DMS114 treated with DMSO at 0.1 percent for 48 hours (cell line): ENCODE measurements at regions not wholly inside any gene's neighbourhood (a gene's known extent, or its start where the extent isn't known, plus 50 kb on each side); places are given as distances from the start of the nearest gene placed in this dataset.

Experiments used
- DNase-seq: peaks from one replicate; lab custom pipeline; 2025; ENCODE audit not compliant: unreplicated experiment; lab: John Stamatoyannopoulos, UW

DNA sequence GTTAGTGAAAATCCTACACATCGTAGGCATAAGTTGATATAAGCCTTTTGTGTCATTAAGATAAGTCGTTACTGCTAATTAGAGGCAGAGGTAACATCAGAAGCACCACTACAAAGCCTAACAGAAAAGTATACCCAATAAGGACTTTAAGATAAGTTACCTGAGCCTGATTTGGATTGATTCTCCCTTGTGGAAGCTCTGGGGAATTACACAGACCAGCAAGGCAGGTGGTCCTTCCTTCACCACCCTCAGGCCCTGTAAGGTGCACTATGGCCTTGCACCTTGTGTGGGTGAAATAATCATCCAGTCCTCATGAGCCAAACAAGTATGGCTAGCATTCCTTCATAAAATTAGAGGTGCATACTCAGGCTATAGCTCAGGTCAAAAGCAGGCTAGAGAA, 166.7 kb upstream of the CHRM3 start:
- no peak for DNase-seq

DNA sequence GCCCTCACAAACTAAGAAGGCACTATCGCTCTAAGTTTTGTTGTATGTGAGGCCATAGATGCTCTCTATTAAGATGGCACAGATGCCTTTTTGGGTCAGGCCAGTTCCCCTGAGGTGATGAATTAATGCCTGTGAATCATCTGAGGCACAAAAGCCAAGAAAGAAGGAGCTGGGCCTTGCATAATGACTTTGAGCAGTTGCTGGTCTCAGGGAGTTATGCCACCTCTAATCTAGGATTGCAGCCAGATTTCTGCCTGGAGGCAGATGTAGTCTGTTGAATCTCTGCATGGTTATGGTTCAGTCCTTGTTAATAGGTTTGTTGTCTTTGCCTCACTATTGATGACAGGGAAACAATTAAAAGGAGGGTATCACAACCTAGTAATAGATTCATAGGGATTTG, 168.1 kb upstream of the CHRM3 start:
- DNase-seq: no peak

DNA sequence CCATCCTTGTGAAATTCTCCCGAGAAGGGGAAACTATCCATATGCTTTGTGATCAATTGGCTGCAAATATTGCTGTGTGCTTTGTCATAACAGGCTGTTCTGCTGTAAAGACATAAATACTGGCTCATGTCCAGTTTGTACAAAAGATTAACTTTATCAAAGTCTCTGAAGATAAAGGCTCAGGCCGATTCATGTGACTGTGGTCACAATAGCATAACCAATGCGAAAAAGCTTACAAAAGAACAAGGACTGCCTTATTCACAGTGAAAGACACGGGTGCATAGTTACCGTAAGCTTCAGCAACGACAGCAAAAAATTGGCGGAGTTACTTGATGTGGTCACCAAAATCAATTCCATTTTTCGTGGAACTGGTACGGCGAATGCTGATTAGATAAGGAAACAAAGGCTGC, 173.6 kb upstream of the CHRM3 start:
- DNase-seq: no peak

DNA sequence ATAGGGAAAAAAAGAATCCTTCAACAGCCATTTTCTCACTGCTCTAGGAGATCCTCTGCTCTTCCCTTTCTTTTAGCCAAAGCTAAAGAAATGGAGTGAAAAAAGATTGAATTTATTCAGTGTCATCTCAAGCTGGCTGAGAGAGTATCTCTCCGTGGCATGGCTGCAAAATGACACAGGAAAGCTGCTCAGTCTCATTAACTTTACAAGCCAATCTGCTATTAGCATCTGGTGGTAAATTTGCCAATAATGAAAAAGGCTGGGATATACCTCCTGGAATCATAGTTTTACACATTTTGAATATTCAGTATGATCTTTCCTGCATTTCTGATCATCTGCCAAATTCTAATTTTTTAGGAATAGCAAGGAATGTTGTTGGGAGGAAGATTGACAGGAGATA, 176.8 kb upstream of the CHRM3 start:
- DNase-seq: no peak

DNA sequence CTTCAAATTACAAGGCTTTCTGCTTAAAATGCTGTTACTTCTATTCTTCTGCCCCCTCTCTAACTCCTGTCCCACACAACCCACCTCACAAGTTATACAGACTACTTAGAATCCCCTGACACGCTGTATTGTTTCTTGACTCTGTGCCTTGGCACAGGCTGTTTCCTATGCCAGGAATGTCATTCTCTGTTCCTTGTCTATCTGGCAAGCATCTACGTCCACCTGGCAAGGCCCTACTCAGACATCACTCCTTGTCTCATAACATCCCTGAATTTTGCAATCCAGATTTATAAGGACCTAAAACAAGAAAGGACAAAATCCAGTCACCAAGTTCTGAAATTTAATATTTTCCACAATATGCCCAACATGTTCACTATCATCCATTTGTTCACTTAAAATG, 182.0 kb upstream of the CHRM3 start:
- DNase-seq: no peak

DNA sequence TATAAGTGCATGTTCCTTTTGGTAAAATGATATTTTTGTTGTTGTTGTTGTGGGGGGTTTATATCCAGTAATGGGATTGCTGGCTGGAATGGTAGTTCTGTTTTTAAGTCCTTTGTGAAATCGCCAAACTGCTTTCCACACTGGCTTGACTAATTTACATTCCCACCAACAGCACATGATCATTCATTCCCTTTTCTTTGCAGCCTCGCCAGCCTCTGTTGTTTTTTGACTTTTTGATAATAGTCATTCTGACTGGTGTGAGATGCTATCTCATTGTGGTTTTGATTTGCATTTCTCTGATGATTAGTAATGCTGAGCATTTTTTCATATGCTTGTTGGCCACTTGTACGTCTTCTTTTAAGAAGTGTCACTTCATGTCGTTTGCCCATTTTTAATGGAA, 188.5 kb upstream of the CHRM3 start:
- DNase-seq: no peak

DNA sequence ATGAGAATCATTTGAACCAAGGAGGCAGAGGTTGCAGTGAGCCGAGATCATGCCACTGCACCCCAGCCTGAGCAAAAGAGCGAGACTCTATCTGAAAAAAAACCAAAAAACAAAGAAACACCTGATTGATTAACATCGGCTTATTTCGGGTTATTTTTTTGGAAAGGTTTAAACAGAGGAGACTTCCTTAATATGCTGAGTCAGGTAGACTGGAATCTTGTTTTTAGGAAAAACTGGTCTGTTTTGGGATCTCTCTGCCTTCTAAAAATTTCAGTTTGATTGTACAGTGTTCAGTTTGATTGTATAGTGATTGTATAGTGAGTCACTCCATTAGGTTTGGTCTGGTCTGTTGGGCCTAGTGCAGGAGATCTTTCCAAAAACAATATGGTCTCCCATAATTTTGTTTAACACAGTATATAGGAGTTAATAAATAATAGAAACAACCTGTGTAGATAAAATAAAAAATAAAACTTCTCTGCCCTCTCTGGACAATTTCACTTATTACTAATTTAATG, 196.3 kb upstream of the CHRM3 start:
- DNase-seq: no peak

DNA sequence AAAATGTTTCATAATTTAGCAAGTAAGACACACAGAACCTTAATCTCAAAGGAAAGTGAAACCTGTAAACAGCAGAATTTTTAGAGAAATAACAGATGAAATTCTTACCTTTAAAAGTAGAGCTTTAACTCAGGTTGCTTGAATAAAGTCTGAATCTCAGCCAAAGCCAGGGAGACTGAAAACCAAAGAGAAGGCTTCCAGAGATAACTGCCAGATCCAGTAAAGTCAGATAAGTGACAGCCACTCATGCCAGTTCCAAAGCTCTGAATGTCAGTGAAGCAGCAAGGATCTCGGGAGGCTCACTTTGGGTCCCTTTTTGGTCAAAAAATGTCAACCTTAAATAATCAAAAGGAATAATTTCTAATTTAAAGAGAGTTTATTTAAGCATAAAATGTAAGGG, 199.9 kb upstream of the CHRM3 start:
- no peak for DNase-seq

DNA sequence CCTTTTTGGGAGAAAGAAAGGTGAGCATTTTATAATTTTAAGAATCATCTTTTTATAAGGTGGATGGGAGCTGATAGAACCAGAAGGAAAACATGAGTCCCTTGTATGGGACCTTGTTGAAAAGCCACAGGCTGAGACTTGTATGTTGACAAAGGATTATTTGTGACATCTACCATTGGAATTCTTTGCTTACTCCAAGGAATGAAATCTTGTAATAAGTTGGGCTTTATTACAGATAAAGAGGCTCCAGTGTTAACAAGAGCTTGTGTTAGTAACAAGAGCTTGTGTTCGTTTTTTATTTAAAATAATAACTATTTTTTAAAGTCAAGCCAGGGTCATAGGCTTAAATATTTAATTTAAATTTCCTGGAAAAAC, 201.1 kb upstream of the CHRM3 start:
- DNase-seq: no peak

DNA sequence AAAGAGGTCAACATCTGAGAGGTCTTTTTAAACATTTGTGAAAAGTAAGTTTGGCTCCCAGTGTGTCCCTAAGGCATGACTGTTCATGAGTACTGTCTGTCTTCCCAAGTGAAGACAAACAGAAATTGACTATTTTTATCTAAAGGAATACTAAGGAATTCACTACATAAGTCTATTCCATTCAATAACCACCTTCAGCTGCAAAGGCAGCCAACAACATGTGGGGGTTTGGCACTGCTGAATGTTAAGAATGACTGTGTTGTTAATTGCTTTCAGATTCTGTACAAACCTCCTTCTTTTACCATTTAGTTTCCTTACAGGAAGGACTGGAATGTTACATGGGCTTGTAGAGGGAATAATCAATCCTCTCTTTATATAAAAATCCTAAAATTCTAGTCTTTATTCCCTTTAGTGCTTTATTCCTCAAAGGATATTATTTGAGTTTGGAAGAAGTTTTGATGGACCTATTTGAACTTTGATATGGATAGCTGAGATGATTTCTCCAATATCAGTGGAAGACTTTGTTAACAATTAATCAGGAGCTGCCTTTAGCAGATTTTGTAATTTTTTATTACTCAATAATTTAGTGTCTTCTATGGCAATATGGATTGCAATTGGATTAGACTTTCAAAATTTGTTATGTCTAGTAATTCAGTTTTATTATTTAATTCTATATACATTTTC, 201.7 kb upstream of the CHRM3 start:
- no peak for DNase-seq

DNA sequence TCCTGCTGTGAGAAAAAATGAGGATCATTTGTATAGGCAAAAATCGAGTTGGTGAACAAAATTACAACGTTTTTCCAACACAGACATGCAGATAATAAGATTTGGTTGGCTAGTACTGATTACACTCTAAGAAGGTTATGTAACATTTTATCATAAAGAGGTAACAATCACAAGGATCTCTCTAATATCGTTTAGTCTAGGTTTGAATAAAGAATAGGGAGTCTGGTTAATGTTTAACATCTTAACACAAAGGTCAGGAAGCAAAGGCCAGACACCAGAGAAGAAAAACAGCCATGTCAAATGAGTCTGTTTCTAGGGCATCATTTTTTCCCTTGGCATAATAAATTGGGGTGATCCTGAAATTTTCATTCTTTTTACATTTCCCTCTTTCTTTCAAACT, 207.4 kb upstream of the CHRM3 start:
- no peak for DNase-seq

DNA sequence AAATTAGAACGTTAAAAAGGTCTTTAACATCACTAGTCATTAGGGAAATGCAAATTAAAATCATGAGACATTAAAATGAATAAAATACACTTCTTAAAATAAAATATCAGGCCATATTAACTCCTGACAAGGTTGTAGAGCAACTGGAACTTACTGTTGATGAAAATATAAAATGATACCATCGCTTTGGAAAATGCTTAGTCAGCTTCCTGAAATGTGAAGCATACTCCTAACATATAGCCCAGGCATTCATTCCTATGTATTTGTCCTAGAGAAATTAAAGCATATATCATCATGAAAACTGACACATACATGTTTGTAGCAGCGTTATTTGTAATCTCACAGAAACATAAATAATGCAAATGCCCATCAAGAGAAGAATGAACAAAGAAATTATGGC, 211.5 kb upstream of the CHRM3 start:
- DNase-seq: no peak

DNA sequence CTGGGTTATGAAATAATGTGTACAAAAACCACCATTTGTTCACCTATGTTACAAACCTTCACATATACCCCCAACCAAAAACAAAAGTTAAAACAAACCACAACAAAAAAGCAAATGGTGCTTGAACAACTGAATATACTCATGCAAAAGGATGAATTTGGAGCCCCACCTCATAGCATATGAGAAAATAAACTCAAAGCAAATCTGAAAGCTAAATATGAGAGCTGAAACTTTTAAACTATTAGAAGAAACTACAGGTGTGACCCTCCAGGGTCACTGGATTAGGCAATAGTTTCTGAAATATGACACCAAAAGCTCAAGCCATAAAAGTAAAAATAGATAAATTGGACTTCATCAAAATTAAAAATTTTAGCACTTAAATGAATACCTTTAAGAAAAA, 215.5 kb upstream of the CHRM3 start:
- no peak for DNase-seq

DNA sequence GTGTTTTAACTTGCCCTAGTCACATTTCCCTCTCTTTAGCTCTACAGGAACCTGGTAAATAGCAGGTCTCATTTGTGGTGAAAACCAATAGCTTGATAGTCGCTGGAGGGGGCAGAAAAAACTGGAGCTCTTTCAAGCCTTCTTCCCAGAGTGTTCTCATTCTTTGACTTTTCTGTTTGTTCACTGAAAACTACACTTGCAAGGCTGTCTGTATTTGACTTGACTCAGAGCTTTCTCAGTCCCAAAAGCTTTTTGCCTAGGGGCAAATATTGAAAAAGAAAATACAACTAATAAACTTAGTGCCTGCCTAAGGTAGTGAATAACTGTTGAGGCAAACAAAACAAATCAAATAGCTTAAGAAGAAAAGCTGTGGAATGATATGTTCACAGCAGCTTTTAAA, 217.1 kb upstream of the CHRM3 start:
- no peak for DNase-seq

DNA sequence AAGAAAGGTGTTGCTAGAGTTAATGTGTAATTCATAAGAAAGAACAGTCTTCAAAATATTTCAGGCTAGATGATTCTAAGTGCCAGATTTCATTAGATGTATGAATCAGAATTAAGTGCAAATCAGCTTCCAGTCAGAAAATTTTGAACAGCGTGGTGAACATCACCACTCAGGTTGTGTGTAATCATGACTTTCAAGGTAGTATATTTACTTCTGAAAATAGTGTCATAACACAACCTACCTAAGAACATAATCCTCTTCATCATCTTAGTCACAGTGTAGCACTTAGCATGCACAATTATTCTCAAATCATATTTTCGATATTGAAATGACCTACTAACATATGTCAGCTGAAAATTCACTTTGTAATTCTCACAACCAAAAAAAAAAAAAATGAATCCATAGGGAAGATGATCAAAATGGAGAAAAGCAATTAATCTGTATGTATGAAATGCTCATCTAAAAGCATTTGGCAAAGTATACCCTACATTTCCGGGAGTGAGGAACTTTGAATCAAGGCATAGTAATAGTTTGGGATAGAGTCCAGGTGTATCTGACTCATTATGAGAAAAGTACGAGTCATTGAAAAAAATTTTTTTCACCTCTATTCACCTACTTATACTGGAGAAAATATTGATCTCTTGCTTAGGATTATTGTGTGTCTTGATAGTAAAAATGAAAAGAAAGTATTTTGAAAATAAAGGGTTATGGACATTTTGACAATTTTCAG, 221.8 kb upstream of the CHRM3 start:
- no peak for DNase-seq

DNA sequence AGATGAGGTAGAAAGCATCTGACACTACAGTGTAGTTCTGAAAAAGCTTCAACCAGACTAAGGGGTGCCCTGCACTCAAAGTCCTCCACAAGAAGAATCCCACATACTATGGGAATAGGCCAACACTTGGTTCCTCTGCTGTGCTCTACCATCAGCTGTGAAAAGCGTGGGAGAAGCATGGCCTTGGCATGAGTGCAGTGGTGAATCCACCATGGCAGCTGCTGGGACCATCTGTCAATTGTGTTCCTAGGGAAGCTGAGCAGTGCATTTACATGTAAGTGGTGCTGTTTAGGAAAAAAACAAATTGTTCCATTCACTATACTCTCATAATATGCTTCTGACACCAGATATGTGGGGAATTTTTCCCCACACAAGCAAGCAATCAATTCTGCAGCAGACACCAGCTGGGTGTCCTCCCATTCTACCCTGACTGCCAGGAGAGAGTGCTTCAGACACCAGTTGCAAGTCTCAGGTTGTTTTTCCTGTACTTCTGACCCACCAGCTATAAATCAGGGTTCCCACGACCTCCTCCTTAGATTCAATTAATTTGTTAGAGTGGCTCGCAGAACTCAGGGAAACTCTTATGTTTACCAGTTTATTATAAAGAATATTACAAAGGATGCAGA, 230.8 kb upstream of the CHRM3 start:
- DNase-seq: no peak

DNA sequence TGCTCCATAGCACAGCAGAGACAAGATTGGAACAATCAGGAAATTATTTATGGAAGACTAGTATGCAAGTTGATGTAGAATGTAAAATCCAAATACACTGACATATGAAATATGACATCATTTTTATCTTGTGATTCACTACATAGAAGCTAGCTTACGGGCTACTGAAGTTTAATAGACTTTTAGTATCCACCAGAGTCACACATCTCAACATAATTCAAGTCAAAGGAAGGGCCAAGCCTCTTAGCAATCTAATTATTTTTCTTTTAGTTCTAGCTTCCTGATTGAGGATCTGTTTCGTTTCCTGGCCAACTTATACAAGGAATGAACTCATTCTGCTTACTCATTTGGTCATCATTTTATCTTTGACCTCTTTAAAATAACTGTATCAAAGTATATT, 234.4 kb upstream of the CHRM3 start:
- no peak for DNase-seq

DNA sequence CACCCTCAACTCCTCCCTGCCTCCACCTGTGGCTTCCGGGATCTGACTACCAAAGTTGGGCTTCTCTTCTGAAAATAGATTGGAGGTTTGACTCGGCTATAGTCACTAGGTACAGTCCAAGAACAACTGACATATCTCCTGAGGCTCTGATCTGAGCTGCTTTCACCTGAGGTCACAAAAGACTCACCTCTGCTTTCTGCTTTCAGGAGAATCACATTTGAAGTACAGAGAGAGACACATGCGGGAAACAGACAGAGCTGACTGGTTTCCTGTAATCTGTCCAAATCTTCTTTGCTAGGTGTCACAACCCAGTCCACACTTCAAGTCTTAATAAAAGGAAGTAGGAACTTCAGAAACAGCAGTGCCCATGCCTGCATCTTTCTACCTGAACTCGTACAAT, 245.4 kb upstream of the CHRM3 start:
- DNase-seq: no peak

DNA sequence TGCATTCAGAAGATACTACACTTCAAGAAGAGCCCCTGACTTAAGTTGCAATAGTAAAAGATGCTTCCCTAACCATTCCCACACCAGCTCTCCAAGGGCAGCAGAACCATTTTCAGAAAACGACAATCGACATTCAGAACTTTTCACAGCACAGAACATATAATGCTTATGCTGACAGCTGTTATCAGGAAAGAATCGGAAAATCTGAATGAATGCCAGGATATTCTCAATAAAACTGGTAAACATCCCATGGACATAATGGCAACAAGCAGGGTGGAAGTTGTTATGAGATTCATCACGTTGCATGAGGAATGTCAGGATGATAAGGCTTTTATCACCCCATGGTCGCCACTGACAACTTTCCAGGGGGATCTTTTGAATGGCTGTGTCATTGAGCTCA, 246.6 kb upstream of the CHRM3 start:
- no peak for DNase-seq

DNA sequence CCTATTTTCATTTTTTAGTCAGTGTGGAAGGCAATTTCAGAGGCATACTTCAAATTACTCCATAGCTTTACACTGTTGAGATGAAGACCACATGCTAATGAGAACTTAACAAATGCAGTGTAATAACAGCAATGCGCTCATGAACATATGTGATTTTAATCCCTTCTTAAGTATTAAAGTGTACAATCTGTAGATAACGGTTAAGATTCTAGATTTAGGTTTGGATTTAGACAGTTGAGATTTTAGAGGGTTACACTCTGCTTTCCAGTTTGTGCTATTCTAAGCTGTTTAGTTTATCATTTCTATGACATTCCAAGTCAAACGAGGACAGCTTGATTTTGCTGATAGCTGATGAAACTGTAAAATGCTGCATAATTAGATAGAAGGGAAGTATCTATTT, 257.8 kb upstream of the CHRM3 start:
- no peak for DNase-seq

DNA sequence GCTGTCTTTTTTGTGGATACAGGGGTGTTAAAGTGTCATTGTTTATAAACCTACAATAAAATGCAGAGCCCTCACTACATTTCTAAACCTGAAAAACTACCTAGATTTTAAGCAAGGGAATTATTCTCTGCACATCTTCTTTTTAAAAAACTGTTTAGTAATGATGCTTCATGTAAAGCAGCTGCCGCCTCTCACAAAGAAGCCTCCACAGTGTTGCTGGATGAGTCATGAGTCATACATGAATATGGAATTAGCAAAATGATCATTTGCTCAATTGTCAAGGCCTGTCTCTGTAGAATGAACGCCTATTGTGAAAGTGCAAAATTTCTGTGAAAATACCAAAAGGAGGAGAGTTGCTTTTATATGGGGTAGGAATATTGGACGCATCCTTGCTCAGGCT, 259.5 kb upstream of the CHRM3 start:
- DNase-seq: no peak

DNA sequence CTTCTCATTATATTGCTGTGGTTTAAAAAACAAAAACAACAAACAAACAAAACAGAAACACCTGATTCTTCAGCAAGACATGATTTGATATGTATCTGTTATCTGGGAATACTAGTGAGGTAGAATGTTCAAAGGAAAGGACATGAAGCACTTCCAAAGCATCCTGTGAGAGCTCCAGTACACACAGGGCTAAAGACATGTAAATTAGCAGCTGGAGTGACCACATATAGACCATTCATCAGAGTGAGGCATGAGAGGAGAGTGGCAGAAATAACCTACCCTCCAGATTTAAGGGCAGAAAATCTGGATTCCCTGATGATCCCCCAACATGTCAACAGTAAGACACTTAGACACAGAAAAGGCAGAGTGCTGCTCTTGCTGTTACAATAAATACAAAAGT, 260.5 kb upstream of the CHRM3 start:
- no peak for DNase-seq
